Stimulated activated naive B cell treated with anti-CD40 and anti-IgM and Interleukin-4, amounts not matched to agents 10 μg/mL and 1 μg/mL and 100 μg/mL, for 72 hours (primary cell): ENCODE measurements at regions not wholly inside any gene's neighbourhood (a gene's known extent, or its start where the extent isn't known, plus 50 kb on each side); places are given as distances from the start of the nearest gene placed in this dataset.

Experiments used
- ATAC-seq, 2 donors: fragments of 150-1000 bp; cut with Tn5 transposase; replicated peaks; 2 replicates each; pipeline ENCODE4 v1.10.0; 2021; ENCODE audit warnings: moderate library complexity in 1 of 2
- DNase-seq: peaks from one replicate; pipeline ENCODE4 v3.0.0; 2021
- H3K27ac Mint-ChIP-seq: one replicate; pipeline ENCODE4 v1.8.0; 2022; ENCODE audit warnings: mild to moderate bottlenecking, mixed read lengths
- H3K27me3 Mint-ChIP-seq, 2 donors: one replicate each; pipeline ENCODE4 v1.8.0; 2022; ENCODE audit warnings: mixed read lengths in 2 of 2
- H3K36me3 Mint-ChIP-seq, 2 donors: one replicate each; pipeline ENCODE4 v1.8.0; 2022; ENCODE audit warnings: mixed read lengths in 2 of 2, mild to moderate bottlenecking in 1 of 2
- H3K4me1 Mint-ChIP-seq, 2 donors: one replicate each; pipeline ENCODE4 v1.8.0; 2022; ENCODE audit warnings: mixed read lengths in 2 of 2, mild to moderate bottlenecking in 1 of 2
- H3K4me3 Mint-ChIP-seq, 2 donors: one replicate each; pipeline ENCODE4 v1.8.0; 2022; ENCODE audit warnings: mild to moderate bottlenecking in 2 of 2, mixed read lengths in 2 of 2, moderate library complexity in 1 of 2
- H3K9me3 Mint-ChIP-seq, 2 donors: one replicate each; pipeline ENCODE4 v1.8.0; 2022; ENCODE audit warnings: mixed read lengths in 2 of 2, mild to moderate bottlenecking in 1 of 2

GRCh38 chr3:72421786-72422185 is 426.5 kb downstream of the SHQ1 start:
- ATAC-seq = no peak
- Mint-ChIP-seq H3K4me1 (peaks cover 30 to 60% of the 10 kb centered on the region in 2 donors), H3K4me3 (no peak overlapping the region), H3K27me3 (no peaks in the 10 kb centered on the region), H3K36me3 (peaks cover 31 to 43% of the 10 kb centered on the region in 2 donors), H3K27ac (no peak overlapping the region), H3K9me3 (peaks cover 8 to 11% of the 10 kb centered on the region in 2 donors)
- DNase-seq = no peak

DNA sequence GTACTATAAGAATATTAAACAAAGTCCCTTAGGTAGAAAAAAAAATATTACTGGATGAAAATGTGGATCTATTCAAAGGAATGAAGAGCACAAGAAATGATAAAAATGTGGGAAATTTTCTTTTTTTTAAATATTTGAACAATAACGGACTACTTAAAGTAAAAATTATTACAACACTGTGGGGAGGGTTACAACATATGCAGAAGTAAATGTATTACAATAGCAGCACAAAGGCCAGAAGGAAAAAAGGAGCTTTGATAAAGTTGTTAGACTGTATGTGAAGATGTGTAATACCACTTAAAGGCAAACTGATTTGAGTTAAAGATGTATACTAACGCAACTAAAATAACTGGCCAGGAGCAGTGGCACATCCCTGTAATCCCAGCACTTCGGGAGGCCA is 427.1 kb downstream of the SHQ1 start:
- H3K27me3 Mint-ChIP-seq = no peaks in the 10 kb centered on the region

DNA sequence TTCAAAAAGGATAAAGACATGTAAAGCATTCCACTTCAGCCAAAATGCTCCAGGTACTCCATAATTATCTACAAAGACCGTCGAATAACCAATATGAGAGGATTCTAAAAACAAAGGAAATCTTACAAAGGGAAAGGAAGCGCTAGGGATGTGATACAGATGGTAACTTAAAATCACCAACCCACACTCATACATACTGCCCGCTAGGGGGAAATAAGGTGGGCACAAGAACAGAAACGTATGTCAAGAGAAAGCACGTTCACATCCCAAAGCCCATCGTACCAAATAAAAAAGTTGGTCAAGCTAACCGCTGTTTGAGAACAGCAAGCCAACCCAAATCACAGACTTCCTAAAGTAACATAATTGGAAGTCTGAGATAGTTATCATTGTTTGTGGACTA is 429.4 kb downstream of the SHQ1 start:
- ATAC-seq = no peak
- H3K4me1 Mint-ChIP-seq = peaks cover 28 to 65% of the 10 kb centered on the region in 2 donors
- no peak for DNase-seq
- H3K9me3 Mint-ChIP-seq = peaks cover 8 to 10% of the 10 kb centered on the region in 2 donors
- H3K4me3 Mint-ChIP-seq = no peak overlapping the region
- no peak overlapping the region for H3K27ac Mint-ChIP-seq
- peaks cover 36 to 37% of the 10 kb centered on the region in 2 donors for H3K36me3 Mint-ChIP-seq
- no peaks in the 10 kb centered on the region for H3K27me3 Mint-ChIP-seq

More for the DNA sequence above, 427.1 kb downstream of the SHQ1 start:
- peaks cover 24 to 59% of the 10 kb centered on the region in 2 donors for H3K4me1 Mint-ChIP-seq
- H3K4me3 Mint-ChIP-seq = no peak overlapping the region
- H3K9me3 Mint-ChIP-seq = peaks cover 8 to 11% of the 10 kb centered on the region in 2 donors
- peaks cover 31 to 37% of the 10 kb centered on the region in 2 donors for H3K36me3 Mint-ChIP-seq
- H3K27ac Mint-ChIP-seq = no peak overlapping the region
- no peak for ATAC-seq
- no peak for DNase-seq

DNA sequence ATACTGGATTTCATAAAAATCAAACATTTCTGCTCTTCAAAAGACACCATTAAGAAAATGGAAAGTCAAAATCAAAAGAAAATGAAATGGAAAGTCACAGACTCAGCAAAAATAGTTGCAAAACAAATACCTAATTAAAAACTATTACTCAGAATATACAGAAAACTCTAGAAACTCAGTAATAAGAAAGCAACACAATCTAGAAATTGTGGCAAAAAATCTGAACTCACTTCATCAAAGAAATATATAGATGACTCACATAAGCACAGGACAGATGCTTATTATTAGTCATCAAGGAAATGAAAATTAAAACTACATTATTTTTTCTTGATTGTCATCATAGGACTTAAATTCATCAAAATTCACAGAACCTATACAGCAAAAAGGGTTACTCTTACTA is 430.0 kb downstream of the SHQ1 start:
- no peak overlapping the region for H3K4me3 Mint-ChIP-seq
- peaks cover 26 to 66% of the 10 kb centered on the region in 2 donors for H3K4me1 Mint-ChIP-seq
- no peaks in the 10 kb centered on the region for H3K27me3 Mint-ChIP-seq
- H3K9me3 Mint-ChIP-seq = peaks cover 8% of the 10 kb centered on the region in 2 donors
- ATAC-seq (peak; percentile 34 to 42), DNase-seq (no peak)
- no peak overlapping the region for H3K27ac Mint-ChIP-seq
- peaks cover 31 to 34% of the 10 kb centered on the region in 2 donors for H3K36me3 Mint-ChIP-seq

GRCh38 chr3:72414481-72415016 is 433.7 kb downstream of the SHQ1 start:
- H3K36me3 Mint-ChIP-seq = peaks cover 13 to 15% of the 10 kb centered on the region in 2 donors
- no peaks in the 10 kb centered on the region for H3K27me3 Mint-ChIP-seq
- H3K9me3 Mint-ChIP-seq = peaks cover 0 to 1% of the 10 kb centered on the region in 2 donors
- H3K27ac Mint-ChIP-seq = no peak overlapping the region
- peaks cover 42 to 77% of the 10 kb centered on the region in 2 donors for H3K4me1 Mint-ChIP-seq
- ATAC-seq (no peak), DNase-seq (no peak)
- H3K4me3 Mint-ChIP-seq = no peak overlapping the region

DNA sequence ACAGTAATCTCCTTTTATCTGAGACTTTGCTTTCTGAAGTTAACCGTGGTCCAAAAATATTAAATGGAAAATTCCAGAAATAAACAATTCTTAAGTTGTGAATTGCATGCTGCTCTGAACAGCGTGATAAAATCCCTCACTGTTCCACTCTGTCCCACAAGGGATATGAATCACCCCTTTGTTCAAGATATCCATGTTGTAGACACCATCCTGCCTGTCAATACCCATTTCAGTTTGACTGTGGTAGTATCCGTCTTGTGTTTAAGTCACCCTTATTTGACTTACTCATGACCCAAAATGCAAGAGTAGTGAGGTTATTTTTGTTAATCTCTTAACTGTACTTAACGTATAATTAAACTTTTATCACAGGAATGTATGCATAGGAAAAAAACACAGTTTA is 435.0 kb downstream of the SHQ1 start:
- ATAC-seq = no peak
- Mint-ChIP-seq H3K4me3 (no peak overlapping the region), H3K27ac (no peak overlapping the region)

DNA sequence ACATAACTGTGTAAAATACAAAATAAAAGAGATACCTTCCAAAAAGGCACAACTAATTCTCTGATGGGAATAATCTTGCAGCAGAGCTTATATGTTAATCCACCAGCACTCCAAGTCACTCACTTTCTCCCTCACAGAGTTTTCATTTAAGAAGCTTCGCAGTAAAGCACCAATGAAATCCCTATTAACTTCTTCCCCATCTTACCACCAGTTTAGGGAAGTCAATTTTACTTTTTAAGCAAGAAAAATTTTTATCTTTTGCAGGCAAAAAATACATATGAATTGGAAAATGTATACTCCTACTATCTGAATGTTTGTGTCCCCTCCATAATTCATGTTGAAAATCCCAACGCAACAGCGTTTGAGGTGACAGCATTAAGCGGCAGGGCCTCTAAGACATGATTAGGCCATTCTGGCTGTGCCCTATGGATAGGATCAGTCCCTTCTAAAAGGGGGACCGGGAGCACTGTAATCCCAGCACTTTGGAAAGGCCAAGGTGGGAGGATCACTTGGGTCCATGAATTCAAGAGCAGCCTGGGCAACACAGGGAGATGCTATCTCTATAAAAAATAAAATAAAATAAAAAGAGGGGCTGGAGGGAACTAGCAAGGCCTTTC is 435.8 kb downstream of the SHQ1 start:
- no peak overlapping the region for H3K4me3 Mint-ChIP-seq
- no peak for ATAC-seq

More for the DNA sequence above, 435.0 kb downstream of the SHQ1 start:
- Mint-ChIP-seq H3K9me3 (no peaks in the 10 kb centered on the region), H3K27me3 (no peaks in the 10 kb centered on the region), H3K4me1 (peaks cover 43 to 79% of the 10 kb centered on the region in 2 donors), H3K36me3 (peaks cover 12 to 15% of the 10 kb centered on the region in 2 donors)
- no peak for DNase-seq

DNA sequence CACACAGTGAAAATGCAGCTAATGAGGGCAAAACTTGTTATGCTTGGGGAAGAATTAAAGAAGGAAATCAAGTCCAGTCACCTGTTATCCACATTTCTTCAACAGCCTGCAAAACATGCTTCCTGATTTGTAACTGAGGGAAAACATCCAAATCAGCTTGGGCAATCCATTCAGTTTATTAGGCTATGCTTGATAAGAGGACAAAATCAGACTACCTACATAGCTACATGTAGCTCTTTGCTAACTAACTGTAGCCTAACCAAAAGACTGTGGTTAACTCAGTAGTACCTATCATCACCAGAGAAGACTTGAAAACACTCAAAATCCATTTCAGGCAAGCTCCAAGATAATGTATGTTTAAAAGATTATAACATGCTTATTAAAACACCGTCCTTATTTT is 436.4 kb downstream of the SHQ1 start:
- no peak for DNase-seq
- Mint-ChIP-seq H3K4me3 (no peak overlapping the region), H3K4me1 (peaks cover 47 to 89% of the 10 kb centered on the region in 2 donors), H3K27ac (no peak overlapping the region), H3K36me3 (peaks cover 12 to 15% of the 10 kb centered on the region in 2 donors), H3K9me3 (no peaks in the 10 kb centered on the region), H3K27me3 (no peaks in the 10 kb centered on the region)
- ATAC-seq = no peak

More for the DNA sequence above, 435.8 kb downstream of the SHQ1 start:
- no peaks in the 10 kb centered on the region for H3K9me3 Mint-ChIP-seq
- no peak overlapping the region for H3K27ac Mint-ChIP-seq
- no peak for DNase-seq
- H3K27me3 Mint-ChIP-seq = no peaks in the 10 kb centered on the region
- peaks cover 45 to 84% of the 10 kb centered on the region in 2 donors for H3K4me1 Mint-ChIP-seq
- H3K36me3 Mint-ChIP-seq = peaks cover 12 to 15% of the 10 kb centered on the region in 2 donors

GRCh38 chr3:72411126-72411525 is 437.1 kb downstream of the SHQ1 start:
- ATAC-seq = no peak
- Mint-ChIP-seq H3K36me3 (peaks cover 10 to 15% of the 10 kb centered on the region in 2 donors), H3K27ac (no peak overlapping the region), H3K27me3 (no peaks in the 10 kb centered on the region), H3K4me3 (no peak overlapping the region), H3K9me3 (no peaks in the 10 kb centered on the region), H3K4me1 (peaks cover 52 to 90% of the 10 kb centered on the region in 2 donors)
- no peak for DNase-seq

GRCh38 chr3:72408983-72409779 is 439.1 kb downstream of the SHQ1 start:
- Mint-ChIP-seq H3K36me3 (peaks cover 3 to 14% of the 10 kb centered on the region in 2 donors), H3K27ac (no peak overlapping the region), H3K27me3 (no peaks in the 10 kb centered on the region), H3K9me3 (no peaks in the 10 kb centered on the region), H3K4me1 (peaks cover 60 to 87% of the 10 kb centered on the region in 2 donors), H3K4me3 (no peak overlapping the region)
- ATAC-seq (no peak), DNase-seq (no peak)

DNA sequence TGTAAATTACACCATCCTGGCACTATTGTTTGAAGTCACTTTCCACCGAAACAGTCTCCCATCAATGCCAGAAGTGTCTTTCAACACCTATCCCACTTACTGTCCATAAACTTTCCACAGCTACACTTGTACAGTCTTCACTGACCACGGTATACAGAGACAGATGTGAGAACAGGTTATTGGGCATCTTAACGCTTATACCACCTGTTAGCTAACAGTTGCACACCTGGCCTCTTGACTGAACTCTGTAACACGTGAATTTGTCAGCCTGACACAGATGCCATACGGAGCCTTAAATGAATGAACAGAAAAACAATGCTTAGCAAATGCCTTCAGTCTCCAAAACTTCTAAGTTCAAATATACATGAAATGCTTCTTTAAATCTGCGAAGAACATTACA is 440.5 kb downstream of the SHQ1 start:
- Mint-ChIP-seq H3K9me3 (no peaks in the 10 kb centered on the region), H3K27ac (no peak overlapping the region), H3K27me3 (no peaks in the 10 kb centered on the region), H3K4me3 (no peak overlapping the region), H3K4me1 (peaks cover 63 to 83% of the 10 kb centered on the region in 2 donors), H3K36me3 (peaks cover 3 to 11% of the 10 kb centered on the region in 2 donors)
- no peak for ATAC-seq
- no peak for DNase-seq

GRCh38 chr3:72405943-72406566 is 442.2 kb downstream of the SHQ1 start:
- DNase-seq = no peak
- Mint-ChIP-seq H3K4me1 (peaks cover 58 to 74% of the 10 kb centered on the region in 2 donors), H3K27me3 (no peaks in the 10 kb centered on the region), H3K4me3 (no peak overlapping the region), H3K27ac (peak overlapping the region; percentile 25), H3K9me3 (no peaks in the 10 kb centered on the region), H3K36me3 (peaks cover 3 to 17% of the 10 kb centered on the region in 2 donors)
- no peak for ATAC-seq

DNA sequence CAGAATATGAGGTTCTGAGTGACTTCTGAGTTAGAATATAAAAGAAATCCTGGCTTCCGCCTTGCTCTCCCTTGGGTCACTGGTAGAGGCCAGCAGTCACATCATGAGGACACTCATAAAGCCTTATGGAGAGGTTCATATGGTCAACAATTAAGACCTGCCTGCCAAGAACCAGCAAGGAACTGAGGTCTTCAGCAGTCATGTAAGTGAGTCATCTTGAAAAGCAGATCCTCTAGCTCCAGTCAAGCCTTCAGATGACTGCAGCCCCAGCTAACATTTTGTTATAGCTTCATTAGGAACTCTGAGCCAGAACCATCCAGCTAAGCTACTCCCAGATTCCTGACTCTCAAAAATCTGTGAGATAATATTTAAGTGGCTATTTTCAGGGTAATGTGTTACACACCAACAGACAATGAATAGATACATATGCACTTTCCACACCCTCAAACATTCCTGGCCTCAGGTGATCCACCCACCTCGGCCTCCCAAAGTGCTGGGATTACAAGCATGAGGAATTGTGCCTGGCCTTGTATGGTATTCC is 447.2 kb downstream of the SHQ1 start:
- H3K9me3 Mint-ChIP-seq = no peaks in the 10 kb centered on the region

GRCh38 chr3:72398781-72399180 is 449.5 kb downstream of the SHQ1 start:
- Mint-ChIP-seq H3K4me1 (peaks cover 38 to 70% of the 10 kb centered on the region in 2 donors), H3K4me3 (no peak overlapping the region)
- ATAC-seq = no peak

More for the DNA sequence above, 447.2 kb downstream of the SHQ1 start:
- no peaks in the 10 kb centered on the region for H3K27me3 Mint-ChIP-seq
- peaks cover 45 to 70% of the 10 kb centered on the region in 2 donors for H3K4me1 Mint-ChIP-seq
- H3K36me3 Mint-ChIP-seq = peaks cover 7 to 16% of the 10 kb centered on the region in 2 donors
- DNase-seq (no peak), ATAC-seq (no peak)
- H3K27ac Mint-ChIP-seq = no peak overlapping the region
- no peak overlapping the region for H3K4me3 Mint-ChIP-seq

More at GRCh38 chr3:72398781-72399180, 449.5 kb downstream of the SHQ1 start:
- no peak for DNase-seq
- Mint-ChIP-seq H3K36me3 (peaks cover 8 to 12% of the 10 kb centered on the region in 2 donors), H3K9me3 (no peaks in the 10 kb centered on the region), H3K27me3 (no peaks in the 10 kb centered on the region), H3K27ac (no peak overlapping the region)
